ENCODE measurements at regions not wholly inside any gene's neighbourhood (a gene's known extent, or its start where the extent isn't known, plus 50 kb on each side); places are given as distances from the start of the nearest gene placed in this dataset.

- Histone ChIP-seq H3K9me2 (ENCODE audit: insufficient read depth) (no peaks in the 10 kb centered on the region), H3K4me3 (no peak overlapping the region), H3F3A (ENCODE audit: insufficient read depth, low read depth) (peaks cover 6% of the 10 kb centered on the region), H3K4me1 (replicated peaks; ENCODE audit: insufficient read depth) (peaks cover 15% of the 10 kb centered on the region), H3K27me3 (ENCODE audit: insufficient read depth, low read depth) (no peaks in the 10 kb centered on the region), H2AFZ (no peak overlapping the region), H3K27ac (no peak overlapping the region), H3K9me3 (ENCODE audit: insufficient read depth, low read depth) (no peaks in the 10 kb centered on the region), H3K79me2 (ENCODE audit: low read depth) (no peaks in the 10 kb centered on the region), H4K20me1 (ENCODE audit: insufficient read depth) (no peaks in the 10 kb centered on the region), H3K36me3 (ENCODE audit: low read depth) (no peaks in the 10 kb centered on the region), H3K4me2 (no peak overlapping the region)
- BruUV-seq (replicated peaks): no TSS peak
- POLR2A ChIA-PET (ENCODE audit: unreplicated experiment): no interaction called here
- TF ChIP-seq CTCF (conservative IDR thresholded peaks at IDR 0.05): no peak
- intact Hi-C loops (cut with micrococcal nuclease; ENCODE audit: unreplicated experiment): no loop called here
- no peak for DNase-seq
- CTCF ChIA-PET: no interaction called here
Observed at GRCh38 chr10:33109384-33109783, 151.4 kb upstream of the ITGB1 start.

- intact Hi-C loops (cut with micrococcal nuclease; ENCODE audit: unreplicated experiment): no loop called here
- no TSS peak for BruUV-seq (replicated peaks)
- H2AFZ ChIP-seq: no peak overlapping the region
- no peaks in the 10 kb centered on the region for H3K27me3 ChIP-seq (ENCODE audit: insufficient read depth, low read depth)
- no peak for DNase-seq
- H3K36me3 ChIP-seq (ENCODE audit: low read depth): no peaks in the 10 kb centered on the region
- H3K9me2 ChIP-seq (ENCODE audit: insufficient read depth): no peaks in the 10 kb centered on the region
- no peak for TF ChIP-seq EZH2 (IDR thresholded peaks at IDR 0.05; ENCODE audit: low read depth)
- no peak for TF ChIP-seq CTCF (conservative IDR thresholded peaks at IDR 0.05)
- no peaks in the 10 kb centered on the region for H4K20me1 ChIP-seq (ENCODE audit: insufficient read depth)
- H3K79me2 ChIP-seq (ENCODE audit: low read depth): no peaks in the 10 kb centered on the region
- no peaks in the 10 kb centered on the region for H3K9me3 ChIP-seq (ENCODE audit: insufficient read depth, low read depth)
- no peak overlapping the region for H3K4me2 ChIP-seq
- peaks cover 1% of the 10 kb centered on the region; the same call in 1 of the 2 replicates for H3K4me1 ChIP-seq (replicated peaks; ENCODE audit: insufficient read depth)
- ChIA-PET POLR2A (ENCODE audit: unreplicated experiment) (no interaction called here), CTCF (no interaction called here)
- no peak overlapping the region for H3K27ac ChIP-seq
- H3F3A ChIP-seq (ENCODE audit: insufficient read depth, low read depth): no peaks in the 10 kb centered on the region
- no peak overlapping the region for H3K4me3 ChIP-seq
Observed at GRCh38 chr10:33107953-33108352, 149.9 kb upstream of the ITGB1 start.

- H3K9me2 ChIP-seq (ENCODE audit: insufficient read depth): no peaks in the 10 kb centered on the region
- no peak overlapping the region for H2AFZ ChIP-seq
- no peaks in the 10 kb centered on the region for H3F3A ChIP-seq (ENCODE audit: insufficient read depth, low read depth)
- H3K27me3 ChIP-seq (ENCODE audit: insufficient read depth, low read depth): no peaks in the 10 kb centered on the region
- DNase-seq: no peak
- H3K36me3 ChIP-seq (ENCODE audit: low read depth): no peaks in the 10 kb centered on the region
- H3K79me2 ChIP-seq (ENCODE audit: low read depth): no peaks in the 10 kb centered on the region
- H3K9me3 ChIP-seq (ENCODE audit: insufficient read depth, low read depth): no peaks in the 10 kb centered on the region
- no peak overlapping the region for H3K27ac ChIP-seq
- ChIA-PET CTCF (interaction anchor here (0.6 kb wide), 1 partner anchor 533 kb away, joined by 4 read pairs; no protein-coding TSS in a partner anchor), POLR2A (ENCODE audit: unreplicated experiment) (no interaction called here)
- TF ChIP-seq CTCF (conservative IDR thresholded peaks at IDR 0.05): no peak
- TF ChIP-seq EZH2 (IDR thresholded peaks at IDR 0.05; ENCODE audit: low read depth): no peak
- H4K20me1 ChIP-seq (ENCODE audit: insufficient read depth): no peaks in the 10 kb centered on the region
- H3K4me3 ChIP-seq: no peak overlapping the region
- no peaks in the 10 kb centered on the region for H3K4me1 ChIP-seq (replicated peaks; ENCODE audit: insufficient read depth)
- no TSS peak for BruUV-seq (replicated peaks)
- intact Hi-C loops (cut with micrococcal nuclease; ENCODE audit: unreplicated experiment): no loop called here
- H3K4me2 ChIP-seq: no peak overlapping the region
Observed at GRCh38 chr10:33106767-33107166, 148.7 kb upstream of the ITGB1 start.

All from PC-9 (cell line).